HepG2 (cell line): ENCODE measurements at regions not wholly inside any gene's neighbourhood (a gene's known extent, or its start where the extent isn't known, plus 50 kb on each side); places are given as distances from the start of the nearest gene placed in this dataset.

Source experiments
- ATAC-seq: fragments of 200-7000 bp; cut with Tn5 transposase; 3 replicates; pipeline ENCODE4 v1.9.1; 2020; ENCODE audit warnings: mild to moderate bottlenecking, moderate library complexity
- BruUV-seq: library from RNA; stranded (reverse); fragments of 400-500 nt; replicated peaks from 2 replicates; lab custom pipeline; 2021; lab: Mats Ljungman, UMichigan
- CTCF ChIA-PET: fragments of 300-600 bp; formaldehyde crosslinking; extraction: SDS; loops from one replicate; lab custom pipeline; 2021; ENCODE audit warnings: low total read pairs, inconsistent platforms, low intra/inter-chr PET ratio; lab: Yijun Ruan, JAX
- POLR2A ChIA-PET: fragments of 350-600 bp; sonication (Branson Sonifier 250); formaldehyde crosslinking; loops from one replicate; lab custom pipeline; 2020; ENCODE audit warnings: antibody characterized with exemption, inconsistent platforms; lab: Yijun Ruan, JAX
- DNase-seq: peaks from one replicate; pipeline ENCODE4 v3.0.0-alpha.2; 2015; ENCODE audit warnings: low spot score
- FAIRE-seq: peaks from 3 replicates; lab custom pipeline; 2011; peaks lifted over from hg19 to GRCh38; lab: Jason Lieb, UNC
- H2AFZ ChIP-seq: one replicate; pipeline ENCODE4 v1.6.1; 2011; ENCODE audit warnings: low read length, inconsistent platforms
- H3K27ac ChIP-seq: fragments of 300-600 bp; 3 replicates; pipeline ENCODE4 v1.8.0; 2011; ENCODE audit warnings: mixed run types, mild to moderate bottlenecking, mixed read lengths, low read length, inconsistent platforms; ENCODE audit not compliant: insufficient read depth; ENCODE audit errors: extremely low read length
- H3K27me3 ChIP-seq, 2 experiments: fragments of 200-600 bp in 1 of 2; 2 replicates in 1 of 2; 3 replicates in 1 of 2; pipeline versions ENCODE4 v1.6.0 to v1.8.0; 2011; ENCODE audit warnings: low read length in 2 of 2, mild to moderate bottlenecking in 2 of 2, moderate library complexity in 2 of 2, inconsistent platforms in 1 of 2; ENCODE audit not compliant: insufficient read depth in 2 of 2, control insufficient read depth in 1 of 2
- H3K36me3 ChIP-seq, 2 experiments: fragments of 200-600 bp in 1 of 2; replicated peaks in 1 of 2; 2 replicates in 1 of 2; 3 replicates in 1 of 2; pipeline versions ENCODE4 v1.5.1 to v1.8.0; 2011; ENCODE audit warnings: low read length in 2 of 2, inconsistent platforms in 1 of 2; ENCODE audit not compliant: insufficient read depth in 2 of 2, control insufficient read depth in 1 of 2
- H3K4me1 ChIP-seq: 2 replicates; pipeline ENCODE4 v1.5.1; 2012; ENCODE audit warnings: low read length, inconsistent platforms; ENCODE audit not compliant: insufficient read depth
- H3K4me2 ChIP-seq: 2 replicates; pipeline ENCODE4 v1.6.0; 2011; ENCODE audit warnings: low read depth, low read length, inconsistent platforms
- H3K4me3 ChIP-seq, 3 experiments: fragments of 200-600 bp in 1 of 3; sonication (generic), shearing (Covaris generic) in 1 of 3; replicated peaks in 1 of 3; 2 replicates each; pipeline ENCODE4 v1.5.1; 2011 to 2016; ENCODE audit warnings: low read length in 3 of 3, inconsistent platforms in 2 of 3, low read depth in 2 of 3, mild to moderate bottlenecking in 2 of 3, control low read depth in 1 of 3, mixed read lengths in 1 of 3; ENCODE audit not compliant: insufficient read depth in 1 of 3
- H3K79me2 ChIP-seq: one replicate; pipeline ENCODE4 v1.6.1; 2011; ENCODE audit warnings: low read length, inconsistent platforms; ENCODE audit not compliant: insufficient read depth
- H3K9ac ChIP-seq: 2 replicates; pipeline ENCODE4 v1.6.0; 2011; ENCODE audit warnings: mild to moderate bottlenecking, low read depth, low read length, inconsistent platforms; ENCODE audit not compliant: insufficient read depth
- H3K9me3 ChIP-seq: 2 replicates; pipeline ENCODE4 v1.5.1; 2012; ENCODE audit warnings: mild to moderate bottlenecking, low read length
- H4K20me1 ChIP-seq: 2 replicates; pipeline ENCODE4 v1.6.0; 2011; ENCODE audit warnings: inconsistent platforms, mild to moderate bottlenecking, low read length, moderate library complexity; ENCODE audit not compliant: insufficient read depth
- ARID2 ChIP-seq: sonication (generic); formaldehyde crosslinking; IDR thresholded peaks from 2 replicates; pipeline ENCODE4 v1.8.1; 2022; ENCODE audit warnings: mild to moderate bottlenecking, missing genetic modification reagents, borderline replicate concordance
- BATF2 ChIP-seq: sonication (generic); formaldehyde crosslinking; IDR thresholded peaks from 2 replicates; pipeline ENCODE4 v1.8.0; 2022; ENCODE audit warnings: mild to moderate bottlenecking, missing genetic modification reagents, moderate library complexity
- ETS1 ChIP-seq: sonication (generic); formaldehyde crosslinking; IDR thresholded peaks from 2 replicates; pipeline ENCODE4 v1.4.0; 2020; ENCODE audit warnings: missing genetic modification reagents
- FOXM1 ChIP-seq: sonication (generic); formaldehyde crosslinking; IDR thresholded peaks from 2 replicates; pipeline ENCODE4 v1.5.0; 2020; ENCODE audit warnings: missing genetic modification reagents
- GFI1 ChIP-seq: sonication (generic); formaldehyde crosslinking; IDR thresholded peaks from 2 replicates; pipeline ENCODE4 v1.5.0; 2020; ENCODE audit warnings: missing genetic modification reagents, mild to moderate bottlenecking, borderline replicate concordance
- HES4 ChIP-seq: sonication (generic); formaldehyde crosslinking; IDR thresholded peaks from 2 replicates; pipeline ENCODE4 v1.9.0; 2021; ENCODE audit warnings: mild to moderate bottlenecking, missing genetic modification reagents, borderline replicate concordance
- KDM1A ChIP-seq: IDR thresholded peaks from 2 replicates; pipeline ENCODE4 v1.6.1; 2016; ENCODE audit warnings: missing compliant biosample characterization
- NR2F1 ChIP-seq, 2 experiments: fragments of 450-650 bp in 1 of 2; formaldehyde crosslinking in 1 of 2; IDR thresholded peaks; 2 replicates each; pipeline versions ENCODE4 v1.5.0 to v1.6.1; 2016 to 2020; ENCODE audit warnings: mild to moderate bottlenecking in 1 of 2, missing compliant biosample characterization in 1 of 2, missing genetic modification reagents in 1 of 2, moderate library complexity in 1 of 2
- NR3C1 ChIP-seq: sonication (generic); formaldehyde crosslinking; IDR thresholded peaks from 2 replicates; pipeline ENCODE4 v1.4.0; 2020; ENCODE audit warnings: missing genetic modification reagents
- ZMAT3 ChIP-seq: sonication (generic); formaldehyde crosslinking; conservative IDR thresholded peaks from 2 replicates; pipeline ENCODE4 v1.7.0; 2021; ENCODE audit warnings: missing genetic modification reagents
- ZNF205 ChIP-seq: IDR thresholded peaks from 2 replicates; pipeline ENCODE4 v1.6.1; 2018; ENCODE audit warnings: missing biosample characterization, missing genetic modification reagents
- ZNF614 ChIP-seq: IDR thresholded peaks from 2 replicates; pipeline ENCODE4 v1.6.1; 2018; ENCODE audit warnings: missing biosample characterization, missing genetic modification reagents, inconsistent platforms, borderline replicate concordance
- ZNF670 ChIP-seq: sonication (generic); formaldehyde crosslinking; IDR thresholded peaks from 2 replicates; pipeline ENCODE4 v1.8.0; 2022; ENCODE audit warnings: mild to moderate bottlenecking, missing genetic modification reagents, borderline replicate concordance
- ZNF782 ChIP-seq: sonication (generic); formaldehyde crosslinking; IDR thresholded peaks from 2 replicates; pipeline ENCODE4 v1.4.0; 2020; ENCODE audit warnings: missing genetic modification reagents, mild to moderate bottlenecking, borderline replicate concordance
- ZNF878 ChIP-seq: sonication (generic); formaldehyde crosslinking; IDR thresholded peaks from 2 replicates; pipeline ENCODE4 v1.8.1; 2023; ENCODE audit warnings: mild to moderate bottlenecking, missing genetic modification reagents, moderate library complexity
- ZSCAN20 ChIP-seq: sonication (generic); formaldehyde crosslinking; IDR thresholded peaks from 2 replicates; pipeline ENCODE4 v1.4.0; 2020; ENCODE audit warnings: missing genetic modification reagents, mild to moderate bottlenecking, borderline replicate concordance
- ZSCAN30 ChIP-seq: sonication (generic); formaldehyde crosslinking; IDR thresholded peaks from 2 replicates; pipeline ENCODE4 v1.5.0; 2020; ENCODE audit warnings: mild to moderate bottlenecking, missing genetic modification reagents
- WGBS: methylation state at CpG from one replicate; pipeline ENCODE4 v1.1.6; 2017; ENCODE audit warnings: low lambda C conversion rate; 5-methylcytosine and 5-hydroxymethylcytosine counted together
- in situ Hi-C: cut with HindIII; loops from 2 replicates; pipeline ENCODE4 v1.10.0; 2017; ENCODE audit warnings: low pct_unique_long_range_greater_than_20kb; ENCODE audit not compliant: extremely low pct_ligation_motif_present
- intact Hi-C: fragments of 100-400 bp; cut with micrococcal nuclease; formaldehyde crosslinking; loops from one replicate; pipeline ENCODE4 v1.10.0; 2022; ENCODE audit not compliant: unreplicated experiment
- TF ChIP-seq, protein P1 (sequence below): sonication (generic); formaldehyde crosslinking; IDR thresholded peaks from 2 replicates; pipeline ENCODE4 v1.4.0; 2020; ENCODE audit warnings: mild to moderate bottlenecking, missing genetic modification reagents

DNA sequence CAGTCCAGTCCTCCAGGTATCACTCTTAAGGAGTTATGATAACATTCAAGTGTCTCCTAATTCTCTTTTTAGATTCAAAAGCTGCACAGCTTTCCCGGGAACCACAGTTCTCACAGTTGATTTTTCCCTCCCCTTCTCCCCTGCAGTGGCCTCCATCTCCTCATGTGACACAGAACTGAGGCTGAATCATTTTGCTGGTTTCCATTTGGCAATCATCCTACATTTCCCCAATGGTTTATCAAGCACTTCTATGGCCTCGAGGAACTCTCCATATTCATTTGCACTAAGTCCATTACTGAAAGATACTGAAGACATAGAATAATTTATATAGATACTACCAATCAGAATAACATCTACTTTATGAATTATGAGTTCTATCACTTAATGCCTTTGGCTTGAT is 484.9 kb downstream of the GPAM start:
- intact Hi-C loops, result no loop called here
- no TSS peak for BruUV-seq

DNA sequence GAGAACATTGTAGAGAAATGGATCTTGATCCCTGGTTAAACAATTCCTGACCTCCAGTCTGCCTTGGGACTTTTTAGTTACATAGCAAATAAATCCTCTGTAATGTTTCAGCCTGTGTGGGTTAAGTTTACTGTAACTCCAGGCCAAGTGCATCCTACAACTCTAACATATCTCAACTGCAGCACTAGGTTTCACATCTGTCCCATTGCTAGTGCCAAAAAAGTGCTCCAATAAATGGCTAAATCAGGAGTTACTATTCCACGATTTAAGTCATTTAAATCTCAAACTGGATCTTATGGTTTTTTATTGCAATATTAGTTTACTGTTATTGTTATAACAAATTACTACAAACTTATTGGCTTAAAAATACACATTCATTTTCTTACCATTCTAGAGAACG is 479.6 kb downstream of the GPAM start:
- in situ Hi-C loops (no loop called here), intact Hi-C loops (no loop called here)
- DNase-seq, result no peak
- CTCF ChIA-PET, result no interaction called here
- no peaks in the 10 kb centered on the region for H4K20me1 ChIP-seq
- H3K4me3 ChIP-seq, result no peak overlapping the region
- no peak overlapping the region for H3K27ac ChIP-seq
- no peak for FAIRE-seq
- H3K4me2 ChIP-seq, result no peak overlapping the region
- TF ChIP-seq BATF2 (CRISPR knock-in tag) (no peak), ZMAT3 (CRISPR knock-in tag) (no peak), ZNF878 (no peak), ETS1 (CRISPR knock-in tag) (no peak), ZNF782 (no peak), ZNF205 (CRISPR knock-in tag) (no peak), FOXM1 (no peak), NR2F1 (CRISPR knock-in tag; IDR thresholded peaks at IDR 0.05) (no peak), HES4 (CRISPR knock-in tag) (no peak), NR3C1 (CRISPR knock-in tag) (no peak), KDM1A (CRISPR knock-in tag) (no peak), ZNF614 (no peak), ARID2 (no peak), GFI1 (CRISPR knock-in tag) (no peak)
- TF ChIP-seq, protein P1, sequence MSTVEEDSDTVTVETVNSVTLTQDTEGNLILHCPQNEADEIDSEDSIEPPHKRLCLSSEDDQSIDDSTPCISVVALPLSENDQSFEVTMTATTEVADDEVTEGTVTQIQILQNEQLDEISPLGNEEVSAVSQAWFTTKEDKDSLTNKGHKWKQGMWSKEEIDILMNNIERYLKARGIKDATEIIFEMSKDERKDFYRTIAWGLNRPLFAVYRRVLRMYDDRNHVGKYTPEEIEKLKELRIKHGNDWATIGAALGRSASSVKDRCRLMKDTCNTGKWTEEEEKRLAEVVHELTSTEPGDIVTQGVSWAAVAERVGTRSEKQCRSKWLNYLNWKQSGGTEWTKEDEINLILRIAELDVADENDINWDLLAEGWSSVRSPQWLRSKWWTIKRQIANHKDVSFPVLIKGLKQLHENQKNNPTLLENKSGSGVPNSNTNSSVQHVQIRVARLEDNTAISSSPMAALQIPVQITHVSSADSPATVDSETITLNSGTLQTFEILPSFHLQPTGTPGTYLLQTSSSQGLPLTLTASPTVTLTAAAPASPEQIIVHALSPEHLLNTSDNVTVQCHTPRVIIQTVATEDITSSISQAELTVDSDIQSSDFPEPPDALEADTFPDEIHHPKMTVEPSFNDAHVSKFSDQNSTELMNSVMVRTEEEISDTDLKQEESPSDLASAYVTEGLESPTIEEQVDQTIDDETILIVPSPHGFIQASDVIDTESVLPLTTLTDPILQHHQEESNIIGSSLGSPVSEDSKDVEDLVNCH (CRISPR knock-in tag), result no peak
- no peak overlapping the region for H2AFZ ChIP-seq
- no TSS peak for BruUV-seq
- H3K9me3 ChIP-seq, result no peaks in the 10 kb centered on the region
- POLR2A ChIA-PET, result no interaction called here
- no peaks in the 10 kb centered on the region for H3K79me2 ChIP-seq
- no peak for ATAC-seq
- 2% methylated on average over 2 of the region's 2 CpGs for WGBS
- no peaks in the 10 kb centered on the region for H3K4me1 ChIP-seq
- no peaks in the 10 kb centered on the region for H3K27me3 ChIP-seq
- no peaks in the 10 kb centered on the region for H3K36me3 ChIP-seq
- no peak overlapping the region for H3K9ac ChIP-seq

More for the DNA sequence above, 484.9 kb downstream of the GPAM start:
- ChIA-PET POLR2A (no interaction called here), CTCF (no interaction called here)
- no peaks in the 10 kb centered on the region for H4K20me1 ChIP-seq
- no peaks in the 10 kb centered on the region for H3K36me3 ChIP-seq
- FAIRE-seq, result no peak
- 2% methylated on average over 2 of the region's 2 CpGs for WGBS
- no peak for DNase-seq
- H2AFZ ChIP-seq, result no peak overlapping the region
- no peak for ATAC-seq
- in situ Hi-C loops, result no loop called here
- no peak overlapping the region for H3K4me3 ChIP-seq
- H3K79me2 ChIP-seq, result no peaks in the 10 kb centered on the region
- H3K4me2 ChIP-seq, result no peak overlapping the region
- no peaks in the 10 kb centered on the region for H3K9me3 ChIP-seq
- H3K4me1 ChIP-seq, result no peaks in the 10 kb centered on the region
- no peak overlapping the region for H3K27ac ChIP-seq
- H3K27me3 ChIP-seq, result no peaks in the 10 kb centered on the region
- no peak overlapping the region for H3K9ac ChIP-seq
- TF ChIP-seq ZSCAN30 (CRISPR knock-in tag) (no peak), ZNF670 (CRISPR knock-in tag) (no peak), ZSCAN20 (no peak)
